NT2/D1 (cell line): ENCODE measurements at regions not wholly inside any gene's neighbourhood (a gene's known extent, or its start where the extent isn't known, plus 50 kb on each side); places are given as distances from the start of the nearest gene placed in this dataset.
"Not testable (repeated sequence)": the region's sequence is repeated elsewhere in the genome, so short reads cannot be mapped to it uniquely, and the experiment has no call there.

Experiments used
- DNase-seq: peaks from one replicate; pipeline ENCODE4 v3.0.0-alpha.2; 2011; ENCODE audit warnings: low read depth, low spot score
- H3K27me3 ChIP-seq: 2 replicates; pipeline ENCODE4 v1.6.0; 2011; ENCODE audit warnings: mild to moderate bottlenecking; ENCODE audit not compliant: insufficient read length, insufficient read depth
- H3K36me3 ChIP-seq: 2 replicates; pipeline ENCODE4 v1.6.1; 2011; ENCODE audit warnings: mild to moderate bottlenecking, low read length, mixed read lengths; ENCODE audit not compliant: insufficient read depth, insufficient read length
- H3K4me1 ChIP-seq: 2 replicates; pipeline ENCODE4 v1.5.1; 2011; ENCODE audit not compliant: insufficient read depth, insufficient read length
- H3K4me3 ChIP-seq: 2 replicates; pipeline ENCODE4 v1.5.1; 2011; ENCODE audit warnings: low read depth; ENCODE audit not compliant: insufficient read length
- H3K9ac ChIP-seq: 2 replicates; pipeline ENCODE4 v1.6.0; 2011; ENCODE audit warnings: low read depth; ENCODE audit not compliant: insufficient read length
- H3K9me3 ChIP-seq: 2 replicates; pipeline ENCODE4 v1.5.1; 2011; ENCODE audit warnings: mild to moderate bottlenecking, low read length; ENCODE audit not compliant: insufficient read depth
- SUZ12 ChIP-seq: IDR thresholded peaks from 2 replicates; pipeline ENCODE4 v1.6.1; 2011; ENCODE audit not compliant: insufficient read length, insufficient read depth; ENCODE audit errors: extremely low read depth
- YY1 ChIP-seq: IDR thresholded peaks from 2 replicates; pipeline ENCODE4 v1.6.1; 2011; ENCODE audit not compliant: insufficient read length, insufficient read depth
- ZNF274 ChIP-seq: IDR thresholded peaks from 2 replicates; pipeline ENCODE4 v1.6.1; 2011; ENCODE audit warnings: mild to moderate bottlenecking, low read depth, low read length

DNA sequence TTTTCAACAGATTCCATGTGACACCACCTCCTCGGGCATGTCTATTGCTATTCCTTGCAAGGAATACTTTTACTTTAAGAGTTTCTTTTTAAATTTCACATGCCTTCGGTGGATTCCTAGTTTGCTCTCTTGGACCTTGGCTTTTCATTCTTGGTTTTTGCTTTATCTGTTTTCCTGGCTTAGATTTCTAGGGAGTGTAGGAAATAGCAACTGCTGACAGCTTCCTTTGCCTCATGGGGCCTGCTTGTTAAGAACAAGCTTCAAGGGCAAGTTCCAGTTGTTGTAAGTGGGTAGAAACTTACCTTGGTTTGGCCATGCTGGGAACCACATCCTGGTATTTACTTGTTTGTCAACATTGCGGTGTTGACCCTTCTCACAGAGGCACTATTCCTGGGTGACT is 348.5 kb downstream of the DMAC1 start:
- no peak overlapping the region for H3K4me3 ChIP-seq
- no peaks in the 10 kb centered on the region for H3K36me3 ChIP-seq
- DNase-seq = no peak
- no peak overlapping the region for H3K9ac ChIP-seq
- TF ChIP-seq SUZ12 = no peak
- TF ChIP-seq YY1 = no peak
- TF ChIP-seq ZNF274 = no peak
- no peaks in the 10 kb centered on the region for H3K4me1 ChIP-seq
- no peaks in the 10 kb centered on the region for H3K27me3 ChIP-seq
- no peaks in the 10 kb centered on the region for H3K9me3 ChIP-seq

DNA sequence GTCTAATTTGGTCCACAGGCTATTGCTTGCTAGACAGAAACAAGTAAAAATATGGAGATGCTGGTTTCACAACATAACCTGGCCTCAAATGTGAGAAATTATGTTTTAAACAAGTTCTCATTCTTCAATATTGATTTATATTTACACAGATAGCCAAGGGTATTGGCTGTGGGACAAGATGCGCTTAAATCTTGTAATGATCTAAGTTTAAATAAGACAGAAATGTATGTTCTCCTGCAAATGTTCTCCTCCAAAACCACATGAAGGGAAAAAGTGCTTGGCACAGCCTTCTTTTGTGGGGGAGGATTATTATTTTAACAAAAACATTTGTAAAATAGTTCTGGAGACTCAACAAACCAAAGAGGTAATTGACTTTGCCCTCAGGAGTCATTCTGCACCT is 356.0 kb downstream of the DMAC1 start:
- Histone ChIP-seq H3K4me1 (no peaks in the 10 kb centered on the region), H3K4me3 (no peak overlapping the region), H3K27me3 (no peaks in the 10 kb centered on the region), H3K9ac (no peak overlapping the region), H3K9me3 (peaks cover 9% of the 10 kb centered on the region), H3K36me3 (no peaks in the 10 kb centered on the region)
- no peak for TF ChIP-seq SUZ12
- TF ChIP-seq ZNF274 = no peak
- no peak for TF ChIP-seq YY1
- DNase-seq = no peak

DNA sequence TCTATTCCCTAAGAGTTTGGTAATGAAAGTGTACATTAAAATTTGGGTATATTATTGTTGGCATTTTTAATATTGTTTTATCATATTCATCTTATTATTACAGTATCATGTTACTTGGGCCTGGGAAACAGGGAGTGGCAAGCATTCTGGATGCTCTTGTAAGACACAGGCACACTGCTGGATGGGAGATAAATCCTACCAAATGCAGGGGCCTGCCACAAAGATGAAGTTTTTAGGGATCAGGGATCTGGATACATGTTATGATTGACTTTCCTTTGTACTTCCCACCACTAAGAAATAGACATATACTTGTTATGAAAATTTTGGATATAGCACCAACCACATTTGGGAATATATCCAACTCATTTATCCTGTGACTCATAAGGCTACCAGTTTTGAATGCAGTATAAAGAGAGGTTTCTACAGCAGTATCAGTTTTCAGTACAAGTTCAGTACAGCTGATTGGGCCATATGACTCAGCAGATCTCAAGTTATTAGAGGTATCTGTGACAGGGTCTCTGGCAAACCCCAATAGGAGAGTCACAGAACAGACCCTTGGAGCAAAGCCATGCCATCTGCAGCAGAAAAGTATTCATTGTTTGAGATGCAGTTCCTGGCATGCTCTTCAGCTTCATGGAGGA is 360.1 kb downstream of the DMAC1 start:
- TF ChIP-seq SUZ12 (no peak), ZNF274 (no peak), YY1 (no peak)
- H3K4me3 ChIP-seq = no peak overlapping the region
- H3K9ac ChIP-seq = no peak overlapping the region
- H3K27me3 ChIP-seq = no peaks in the 10 kb centered on the region
- no peaks in the 10 kb centered on the region for H3K36me3 ChIP-seq
- H3K4me1 ChIP-seq = no peaks in the 10 kb centered on the region
- DNase-seq = no peak
- H3K9me3 ChIP-seq = peaks cover 9% of the 10 kb centered on the region

DNA sequence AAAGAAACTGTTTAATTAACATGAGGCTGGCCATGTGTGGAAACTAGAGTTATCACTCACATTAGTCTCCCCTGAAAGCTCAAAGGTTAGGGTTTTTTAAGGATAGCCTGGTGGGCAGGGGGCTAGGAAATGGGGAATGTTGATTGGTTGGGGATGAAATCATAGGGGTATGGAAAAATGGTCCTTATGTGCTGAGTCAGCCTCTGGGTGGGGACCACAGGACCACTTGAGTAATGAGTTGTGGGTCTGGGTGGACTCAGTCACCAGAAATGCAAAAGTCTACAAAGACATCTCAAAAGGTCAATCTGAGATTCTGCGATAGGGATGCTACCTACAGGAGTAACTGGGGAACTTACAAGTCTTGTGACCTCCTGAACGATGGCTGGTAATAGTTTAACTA is 362.8 kb downstream of the DMAC1 start:
- no peaks in the 10 kb centered on the region for H3K36me3 ChIP-seq
- H3K9ac ChIP-seq = no peak overlapping the region
- no peak overlapping the region for H3K4me3 ChIP-seq

DNA sequence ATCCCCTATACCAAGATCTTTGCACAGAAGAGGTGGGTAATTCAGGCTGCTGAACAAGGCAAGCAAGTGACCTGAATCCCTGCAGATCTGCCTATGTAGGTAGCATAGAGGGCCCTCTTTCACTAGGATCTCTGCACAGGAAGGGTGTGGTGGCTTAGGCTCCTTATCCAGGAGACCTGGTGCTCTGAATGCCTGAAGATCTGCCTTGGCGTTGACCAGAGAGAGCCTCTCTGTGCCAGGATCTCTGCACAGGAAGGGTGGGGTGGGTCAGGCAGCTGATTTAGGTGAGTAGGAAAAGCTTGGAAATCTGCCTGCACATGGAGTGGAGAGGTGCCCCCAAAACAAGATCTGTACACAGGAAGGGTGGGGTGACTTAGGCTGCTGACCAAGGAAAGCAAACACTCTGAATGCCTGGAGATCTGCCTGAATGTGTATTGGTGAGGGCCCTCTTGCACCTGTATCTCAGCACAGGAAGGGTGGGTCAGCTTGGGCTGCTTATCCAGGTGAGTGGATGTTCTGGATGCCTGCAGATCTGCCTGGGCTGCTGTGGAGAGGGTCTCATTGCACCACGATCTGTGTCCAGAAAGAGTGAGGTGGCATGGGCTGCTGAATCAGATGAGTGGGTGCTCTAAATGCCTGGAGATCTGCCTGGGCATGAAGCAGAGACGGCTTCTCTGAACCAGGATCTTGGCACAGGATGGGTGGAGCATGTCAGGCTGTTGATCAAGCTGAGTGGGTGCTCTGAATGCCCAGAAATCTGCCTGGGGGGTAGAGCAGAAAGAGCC is 365.9 kb downstream of the DMAC1 start:
- H3K9ac ChIP-seq = no peak overlapping the region
- H3K4me3 ChIP-seq = no peak overlapping the region
- H3K36me3 ChIP-seq = no peaks in the 10 kb centered on the region
- no peaks in the 10 kb centered on the region for H3K4me1 ChIP-seq
- TF ChIP-seq SUZ12 (no peak), ZNF274 (no peak), YY1 (no peak)
- 0 out of 2 replicates have a peak, but pooled peaks cover 5% of the 10 kb centered on the region for H3K9me3 ChIP-seq
- no peaks in the 10 kb centered on the region for H3K27me3 ChIP-seq
- DNase-seq = no peak

More for the DNA sequence above, 362.8 kb downstream of the DMAC1 start:
- no peak for TF ChIP-seq SUZ12
- no peak for TF ChIP-seq ZNF274
- TF ChIP-seq YY1 = no peak
- H3K27me3 ChIP-seq = no peaks in the 10 kb centered on the region
- H3K4me1 ChIP-seq = no peaks in the 10 kb centered on the region
- DNase-seq = no peak
- H3K9me3 ChIP-seq = peaks cover 11% of the 10 kb centered on the region

DNA sequence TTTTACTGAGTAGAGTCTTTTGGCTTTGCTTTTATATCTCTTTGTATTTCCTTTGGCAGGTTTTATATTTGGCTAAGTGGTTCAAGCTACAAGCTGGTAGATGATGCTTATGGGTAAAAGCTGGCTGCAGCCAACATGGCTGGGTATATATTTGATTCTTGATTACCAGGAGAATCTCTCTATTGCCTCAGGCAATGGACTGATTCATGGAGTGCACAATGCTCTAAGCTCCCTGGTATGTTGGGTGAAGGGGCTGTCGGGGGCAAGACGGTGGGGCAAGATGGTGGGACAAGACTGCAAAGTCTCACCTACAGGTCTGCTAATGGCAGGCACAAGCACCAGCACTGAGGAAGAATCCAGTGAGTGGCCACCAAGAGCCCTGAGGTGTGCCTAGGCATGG is 366.6 kb downstream of the DMAC1 start:
- Histone ChIP-seq H3K4me3 (no peak overlapping the region), H3K9me3 (0 out of 2 replicates have a peak, but pooled peaks cover 5% of the 10 kb centered on the region)
- no peak for TF ChIP-seq ZNF274
- no peak for TF ChIP-seq SUZ12
- TF ChIP-seq YY1 = no peak

DNA sequence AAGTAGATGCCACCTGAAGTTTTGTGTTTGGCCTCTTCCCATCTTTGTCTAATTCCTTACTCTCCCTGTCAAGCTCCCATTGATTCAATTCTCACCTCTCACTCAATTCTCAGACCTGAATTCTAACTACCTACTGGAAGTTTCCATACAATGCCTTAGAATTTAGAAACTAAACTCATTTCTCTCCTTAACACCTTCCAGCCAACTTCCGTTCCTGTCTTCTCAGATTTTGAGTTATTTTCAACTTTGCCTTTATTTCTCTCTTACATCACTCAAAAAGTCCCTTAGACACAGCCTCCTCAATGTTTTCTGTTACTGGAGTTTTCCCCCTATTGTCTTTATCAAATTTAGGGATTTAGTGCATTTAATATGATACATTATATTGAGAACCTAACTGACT is 382.2 kb downstream of the DMAC1 start:
- DNase-seq, H3K4me1 ChIP-seq, H3K9me3 ChIP-seq, H3K27me3 ChIP-seq, H3K4me3 ChIP-seq, H3K36me3 ChIP-seq, H3K9ac ChIP-seq: not testable (repeated sequence)

More for the DNA sequence above, 366.6 kb downstream of the DMAC1 start:
- Histone ChIP-seq H3K27me3 (no peaks in the 10 kb centered on the region), H3K36me3 (no peaks in the 10 kb centered on the region), H3K4me1 (no peaks in the 10 kb centered on the region), H3K9ac (no peak overlapping the region)
- no peak for DNase-seq
